NCI-H1048 (cell line): ENCODE measurements at regions not wholly inside any gene's neighbourhood (a gene's known extent, or its start where the extent isn't known, plus 50 kb on each side); places are given as distances from the start of the nearest gene placed in this dataset.

Experiments
- DNase-seq: peaks from one replicate; lab custom pipeline; 2025; lab: John Stamatoyannopoulos, UW

DNA sequence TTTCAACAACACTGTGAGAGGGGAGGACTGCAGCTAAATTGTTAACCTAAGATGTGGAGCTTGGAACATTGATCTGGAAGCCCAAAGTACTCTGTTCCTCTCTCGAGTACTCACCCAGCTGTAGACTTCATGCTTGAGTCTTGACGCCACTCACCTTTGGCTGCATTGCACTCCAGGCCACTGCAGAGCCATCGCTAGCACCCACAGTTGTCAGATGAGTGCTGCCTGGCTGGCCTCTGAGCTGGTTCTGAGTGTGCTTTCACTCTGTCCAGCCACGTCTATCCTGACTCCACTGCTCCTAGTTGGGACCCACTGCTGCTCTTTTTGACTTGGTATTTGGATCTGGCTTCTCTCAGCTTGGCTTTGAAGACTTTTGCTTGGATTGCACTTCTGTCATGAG, 552.1 kb downstream of the DCDC2C start:
- DNase-seq: no peak

DNA sequence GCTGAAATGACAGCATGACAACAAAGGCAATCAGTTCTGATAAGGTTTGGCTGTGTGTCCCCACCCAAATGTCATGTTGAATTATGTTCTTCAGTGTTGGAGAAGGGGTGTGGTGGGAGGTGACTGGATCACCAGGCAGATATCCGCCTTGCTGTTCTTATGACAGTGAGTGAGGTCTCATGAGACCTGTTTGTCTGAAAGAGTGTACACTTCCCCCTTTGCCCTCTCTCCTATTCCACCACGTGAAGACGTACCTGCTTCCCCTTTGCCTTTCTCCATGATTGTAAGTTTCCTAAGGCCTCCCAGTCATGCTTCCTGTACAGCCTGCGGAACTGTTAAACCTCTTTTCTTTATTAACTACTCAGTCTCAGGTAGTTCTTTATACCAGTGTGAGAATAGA, 553.0 kb downstream of the DCDC2C start:
- no peak for DNase-seq

DNA sequence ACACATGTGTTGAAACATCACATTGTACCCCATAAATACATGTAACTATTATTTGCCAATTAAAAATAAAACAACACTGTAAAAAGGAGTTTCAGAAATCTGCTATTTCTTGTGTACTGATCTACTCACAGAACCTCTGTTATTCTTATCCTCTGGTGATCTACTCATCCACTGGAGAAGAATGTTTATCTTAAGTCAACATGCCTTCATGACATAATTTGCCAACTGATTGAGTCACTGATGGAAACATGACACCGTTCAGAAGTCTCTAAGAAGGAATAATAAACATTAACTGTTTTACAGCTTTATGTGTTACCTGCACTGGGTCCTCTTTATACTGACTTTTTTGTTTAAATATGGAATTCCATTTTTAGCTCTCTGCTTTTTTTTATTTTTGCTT, 555.2 kb downstream of the DCDC2C start:
- DNase-seq: no peak

DNA sequence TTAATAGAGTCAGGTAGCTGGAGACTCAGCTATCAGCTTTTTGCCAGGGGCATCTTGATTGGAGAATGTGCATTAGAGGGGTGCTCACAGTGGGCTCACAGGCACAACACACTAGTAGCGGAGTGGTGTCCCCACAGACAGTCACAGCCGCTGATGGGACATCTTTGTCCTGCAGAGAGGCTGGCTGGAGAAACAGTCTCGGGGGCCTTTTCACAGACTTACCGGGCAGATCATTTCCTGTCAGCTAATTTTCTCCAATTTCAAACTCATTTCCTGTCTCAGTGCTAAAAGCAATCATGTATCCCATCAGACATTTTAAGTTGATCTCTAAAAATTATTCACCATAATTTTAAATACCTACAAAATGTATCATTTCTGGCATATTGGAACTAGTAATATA, 562.6 kb downstream of the DCDC2C start:
- no peak for DNase-seq

DNA sequence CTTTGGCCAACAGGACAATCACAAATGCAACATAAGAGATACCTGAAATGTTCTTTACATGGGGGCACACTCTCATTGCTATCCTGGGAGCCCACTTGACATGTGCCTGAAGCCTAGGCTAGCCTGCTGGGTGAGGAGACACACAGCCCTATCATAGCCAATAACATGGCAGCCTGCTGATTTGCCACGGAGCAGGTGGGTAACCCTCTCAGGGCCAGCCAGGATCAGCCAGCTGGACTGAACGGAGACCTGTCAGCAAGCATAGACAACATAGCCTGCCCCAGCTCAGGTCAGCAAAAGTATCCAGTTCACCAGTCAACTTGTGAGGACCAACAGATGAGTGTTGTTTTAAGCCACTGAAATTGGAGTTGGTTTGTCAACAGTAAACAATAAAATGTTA, 566.5 kb downstream of the DCDC2C start:
- no peak for DNase-seq

DNA sequence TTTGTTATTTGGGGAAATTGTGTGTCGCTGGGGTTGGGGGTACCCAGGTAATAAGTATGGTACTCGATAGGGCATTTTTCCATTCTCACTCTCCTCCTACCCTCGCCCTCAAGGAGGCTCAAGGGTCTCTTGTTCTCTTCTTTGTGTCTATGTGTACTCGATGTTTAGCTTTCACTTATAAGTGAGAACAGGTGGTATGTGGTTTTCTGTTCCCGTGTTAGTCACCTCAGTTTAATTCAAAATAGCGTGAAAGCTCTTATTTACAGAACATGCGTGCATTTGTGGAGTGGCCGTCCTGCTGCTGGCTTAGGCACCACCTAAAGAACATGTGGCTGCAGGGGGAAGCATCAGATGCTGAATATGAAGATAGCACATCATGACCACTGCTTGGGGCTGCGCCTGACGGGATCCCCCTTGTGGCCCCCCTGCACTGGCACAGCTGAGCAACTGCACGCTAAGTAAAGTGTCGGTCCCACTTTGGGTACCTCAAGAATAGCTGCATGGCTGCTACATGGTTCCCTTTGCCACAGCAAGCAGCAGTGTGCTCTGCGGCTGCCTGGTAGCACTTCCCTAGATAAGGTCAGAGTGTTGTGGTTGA, 569.0 kb downstream of the DCDC2C start:
- DNase-seq: no peak

DNA sequence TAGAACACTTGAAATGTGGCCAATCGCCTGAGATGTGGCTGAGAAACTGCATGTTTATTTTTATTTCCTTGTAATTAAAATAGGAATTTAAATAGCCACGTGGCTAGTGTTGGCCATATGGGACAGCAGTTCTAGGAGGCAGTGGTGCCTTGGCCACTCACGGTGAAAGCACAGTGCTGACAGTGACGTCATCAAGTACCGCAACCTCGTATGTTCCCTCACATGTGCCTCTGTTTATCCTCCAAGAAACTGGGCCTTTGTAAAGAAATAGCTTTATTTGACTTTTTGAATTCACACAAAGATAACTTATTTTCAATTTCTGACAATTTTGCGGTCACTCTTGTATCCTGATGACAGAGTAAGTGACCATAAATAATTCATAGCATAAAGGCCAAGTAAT, 575.0 kb downstream of the DCDC2C start:
- DNase-seq: no peak

DNA sequence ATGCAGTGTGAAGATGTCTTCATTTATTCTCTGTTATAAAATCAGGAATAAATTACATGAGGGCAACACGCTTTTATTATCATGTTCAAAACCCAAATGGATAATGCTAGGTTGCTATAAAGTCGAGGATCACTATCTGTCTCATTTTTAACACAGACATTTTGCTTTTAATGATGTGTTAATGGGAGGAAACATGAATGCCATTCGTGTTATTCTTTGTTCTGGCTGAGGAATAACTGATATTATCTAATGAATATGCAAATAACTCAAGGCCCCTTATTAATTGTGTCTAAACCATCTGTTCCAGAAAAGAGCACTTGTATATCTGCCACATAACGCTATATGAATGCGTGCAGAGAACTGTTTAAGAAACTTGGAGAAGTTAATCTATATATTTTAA, 576.1 kb downstream of the DCDC2C start:
- DNase-seq: no peak

DNA sequence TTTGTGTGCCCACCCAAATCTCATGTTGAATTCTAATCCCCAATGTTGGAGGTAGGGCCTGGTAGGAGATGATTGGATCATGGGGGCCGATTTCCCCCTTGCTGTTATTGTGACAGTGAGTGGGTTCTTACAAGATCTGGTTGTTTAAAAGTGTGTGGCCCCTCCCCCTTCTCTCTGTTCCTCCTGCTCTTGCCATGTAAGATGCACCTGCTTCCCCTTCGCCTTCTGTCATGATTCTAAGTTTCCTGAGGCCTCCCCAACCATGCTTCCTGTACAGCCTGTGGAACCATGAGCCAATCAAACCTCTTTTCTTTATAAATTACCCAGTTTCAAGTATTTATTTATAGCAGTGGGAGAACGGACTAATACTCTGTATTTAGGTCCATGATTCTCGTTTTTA, 588.1 kb downstream of the DCDC2C start:
- no peak for DNase-seq

DNA sequence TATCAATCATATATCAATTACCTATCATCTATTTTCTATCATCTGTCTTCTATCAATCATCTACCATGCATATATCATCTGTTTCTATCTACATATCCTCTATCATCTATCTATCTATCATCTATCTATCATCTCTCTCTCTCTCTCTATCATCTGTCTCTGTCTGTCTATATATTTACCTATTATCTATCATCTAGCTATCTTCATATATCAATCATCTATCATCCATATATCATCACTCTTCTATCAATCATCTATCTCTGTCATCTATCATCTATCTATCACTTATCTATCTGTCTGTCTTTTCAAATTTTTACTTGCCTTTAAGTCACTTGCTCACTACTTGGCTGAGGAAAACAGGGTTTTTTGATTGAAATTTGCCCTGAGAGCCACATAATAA, 592.3 kb downstream of the DCDC2C start:
- DNase-seq: no peak

DNA sequence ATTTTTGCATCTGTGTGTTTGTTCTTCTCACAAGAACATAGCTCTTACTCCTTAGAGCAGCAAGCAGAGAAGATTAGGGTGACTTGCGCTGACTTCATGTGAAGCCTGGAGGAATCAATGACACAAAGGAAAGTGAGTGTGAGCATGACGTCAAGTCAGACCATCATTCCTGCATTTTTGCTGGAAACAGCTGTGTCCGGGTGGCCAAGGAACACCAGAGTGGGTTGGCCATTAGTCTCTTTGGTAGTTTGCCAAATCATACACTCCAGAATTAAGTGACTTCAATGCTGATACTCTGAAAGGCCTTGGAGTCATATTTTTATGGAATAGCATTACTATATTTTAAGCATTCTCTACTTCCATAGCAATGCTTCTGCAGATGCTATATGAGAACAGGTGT, 597.2 kb downstream of the DCDC2C start:
- DNase-seq: no peak

DNA sequence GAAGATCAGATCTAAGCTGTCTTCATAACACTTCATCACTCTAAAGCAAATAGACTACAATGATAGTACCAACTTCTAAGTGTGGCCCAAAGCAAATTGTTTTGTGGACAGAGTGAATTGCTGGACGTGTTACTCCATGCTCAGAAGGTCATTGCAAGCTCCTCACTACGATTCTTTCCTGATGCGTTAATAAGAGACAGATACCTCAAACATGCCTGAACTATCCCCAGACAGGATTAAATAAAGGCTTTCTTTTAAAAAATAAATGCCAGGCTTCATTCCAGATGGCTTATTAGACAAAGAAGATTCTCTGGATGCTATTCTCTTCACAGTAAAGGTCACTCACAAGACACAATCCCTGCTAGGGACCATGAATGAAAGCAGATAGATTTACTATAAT, 621.2 kb downstream of the DCDC2C start:
- no peak for DNase-seq

DNA sequence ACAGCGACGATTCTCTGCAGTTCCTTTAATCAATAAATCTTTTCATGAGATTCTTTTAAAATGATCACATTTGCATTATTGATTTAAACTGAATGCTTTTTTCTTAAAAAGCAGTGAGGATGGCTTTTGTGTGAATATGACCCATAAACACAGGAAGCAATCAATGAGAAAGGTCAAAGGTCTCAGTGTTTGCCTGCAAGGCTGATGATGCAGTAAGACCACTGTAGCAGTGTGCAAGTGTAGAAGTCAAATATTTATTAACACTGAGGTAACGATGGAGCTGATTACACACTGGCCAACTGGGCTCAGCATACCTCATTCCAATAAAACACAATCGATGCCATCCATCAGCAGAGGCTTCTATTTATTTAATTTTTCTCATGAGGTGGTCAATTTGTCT, 633.5 kb downstream of the DCDC2C start:
- DNase-seq: no peak

DNA sequence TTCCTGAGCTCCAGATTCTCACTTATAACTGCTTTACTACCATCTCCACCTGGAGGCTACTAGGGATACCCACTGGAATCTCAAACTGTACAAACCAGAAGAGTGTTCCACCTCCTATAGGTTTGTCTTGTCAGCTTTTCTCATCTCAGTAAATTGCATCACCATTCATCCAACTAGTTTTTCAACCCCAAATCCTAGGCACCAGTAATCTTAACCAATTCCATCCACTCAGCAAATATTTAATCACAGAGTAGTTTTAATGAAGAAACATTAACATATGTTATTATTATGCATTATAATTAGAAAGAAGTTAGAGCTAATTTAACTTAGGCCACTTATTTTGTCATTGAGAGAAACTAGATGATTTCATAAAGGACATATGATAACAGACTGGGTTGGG, 635.0 kb downstream of the DCDC2C start:
- DNase-seq: no peak

DNA sequence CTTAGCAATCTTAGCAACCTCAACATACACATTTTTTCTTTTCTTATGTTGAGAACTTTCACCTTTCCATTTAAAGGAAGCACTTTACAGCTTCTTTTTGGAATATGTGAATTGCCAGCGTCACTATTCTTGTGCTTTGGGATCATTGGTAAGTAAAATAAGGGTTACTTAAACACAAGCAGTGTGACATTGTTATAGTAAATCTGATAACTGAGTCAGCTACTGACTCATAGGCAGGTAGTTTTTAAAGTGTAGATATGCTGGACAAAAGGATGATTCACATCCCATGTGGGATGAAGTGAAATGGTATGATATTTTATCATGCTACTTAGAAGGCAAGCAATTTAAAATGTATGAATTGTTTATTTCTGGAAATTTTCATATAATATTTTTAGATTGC, 637.2 kb downstream of the DCDC2C start:
- DNase-seq: no peak

DNA sequence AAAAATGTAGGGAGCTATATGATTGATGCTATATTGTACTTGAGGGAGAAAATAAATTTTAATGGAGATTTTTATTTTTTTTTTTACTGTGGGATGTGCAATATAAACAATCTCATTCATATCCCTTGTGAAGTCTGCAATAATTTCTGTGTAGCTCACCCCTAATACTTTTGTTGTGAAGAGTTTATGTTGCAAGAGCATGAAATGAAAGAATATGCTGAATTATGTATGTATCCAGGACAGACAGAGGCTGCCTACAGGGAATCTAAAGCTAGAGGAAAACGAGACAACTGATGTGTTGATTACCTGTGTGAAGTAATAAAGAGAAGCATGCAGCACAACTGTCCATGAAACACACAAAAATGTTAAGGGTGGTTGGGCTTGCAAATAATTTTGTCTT, 643.3 kb downstream of the DCDC2C start:
- DNase-seq: no peak

DNA sequence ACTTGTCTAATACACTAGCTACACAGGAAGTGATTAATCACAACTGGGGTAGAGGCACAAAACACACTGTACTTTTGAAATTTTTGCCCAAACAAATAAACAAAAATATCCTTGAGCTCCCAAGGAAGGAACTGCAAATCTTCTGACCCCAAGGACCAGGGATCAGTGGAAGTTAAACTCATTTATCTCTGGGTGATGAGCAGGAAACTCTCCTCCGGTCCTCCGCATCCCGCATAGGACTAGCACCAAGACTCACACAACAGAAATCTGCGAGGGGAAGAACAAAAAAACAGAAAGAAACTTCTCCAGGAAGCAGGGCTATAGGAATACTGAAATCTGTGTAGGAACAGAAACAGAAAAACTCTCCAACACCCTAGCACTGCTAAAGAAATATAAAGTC, 650.3 kb downstream of the DCDC2C start:
- DNase-seq: no peak

DNA sequence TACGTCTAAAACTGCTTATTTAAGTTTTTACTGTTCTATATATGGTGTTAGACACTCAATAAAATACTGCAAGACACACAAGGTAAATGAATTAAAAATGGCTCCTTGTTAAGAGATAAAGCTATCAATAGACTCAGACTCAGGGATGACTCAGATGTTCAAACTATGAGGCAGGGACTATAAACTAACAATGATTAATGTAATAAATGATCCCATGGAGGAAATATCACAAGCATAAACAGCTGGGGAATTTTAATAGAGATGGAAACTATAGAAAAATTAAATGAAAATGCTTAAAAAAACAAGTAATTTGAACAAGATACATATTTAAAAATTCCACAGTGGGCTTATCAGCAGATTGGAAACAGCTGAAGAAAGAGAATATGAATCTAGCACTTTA, 650.8 kb downstream of the DCDC2C start:
- no peak for DNase-seq

DNA sequence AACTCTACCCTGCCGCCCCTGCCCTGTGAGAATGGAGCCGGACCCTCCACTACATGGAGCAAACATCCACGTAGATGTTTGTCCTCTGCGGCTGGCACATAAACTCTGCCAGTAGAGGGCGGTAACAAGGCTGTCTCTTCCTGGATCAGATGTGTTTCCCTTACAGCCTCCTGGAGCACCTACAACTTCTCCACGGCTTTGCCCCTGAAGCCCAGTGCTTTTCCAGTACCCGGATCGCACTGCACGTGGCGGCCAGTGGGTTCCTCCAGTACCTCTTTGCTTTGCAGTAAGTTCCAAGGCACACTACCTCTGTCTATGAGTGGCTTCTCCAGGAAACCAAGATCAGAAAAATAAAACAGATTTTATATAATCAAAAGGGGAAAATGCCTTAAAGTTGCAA, 651.3 kb downstream of the DCDC2C start:
- no peak for DNase-seq

DNA sequence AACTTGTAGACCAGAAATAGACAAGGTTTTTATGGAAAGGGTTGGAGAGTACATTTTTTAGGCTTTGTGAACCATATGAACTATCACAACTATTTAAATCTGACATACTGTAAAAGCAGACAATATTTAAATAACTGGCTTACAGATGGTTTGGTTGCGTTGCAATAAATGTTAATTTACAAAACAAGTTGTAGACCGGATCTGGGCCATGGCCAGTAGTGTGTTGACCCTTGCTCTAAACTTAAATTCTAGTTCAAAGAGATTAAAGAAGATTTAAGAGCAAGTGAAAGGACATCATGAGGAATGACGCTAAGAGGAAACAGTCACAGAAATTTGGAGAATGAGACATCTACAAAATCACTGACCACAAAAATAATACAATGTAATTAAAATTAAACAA, 652.7 kb downstream of the DCDC2C start:
- DNase-seq: no peak

DNA sequence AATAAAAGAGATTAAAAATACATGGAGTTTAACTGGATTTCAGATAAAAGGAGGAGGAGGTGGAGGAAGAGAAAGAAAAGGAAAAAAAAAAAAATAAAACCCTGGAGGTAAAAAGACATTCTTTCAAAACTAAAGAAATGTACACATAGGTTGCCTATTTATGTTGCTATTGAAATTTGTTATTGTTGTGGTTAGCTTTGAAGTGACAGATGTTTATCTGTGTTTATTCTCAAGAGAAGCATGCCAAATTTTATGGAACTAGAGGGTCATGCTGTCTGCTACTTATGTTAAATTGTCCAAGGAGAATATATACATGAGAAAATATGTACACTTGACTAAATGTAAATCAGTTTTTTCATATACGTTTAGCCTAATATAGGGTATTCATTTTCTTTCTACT, 653.2 kb downstream of the DCDC2C start:
- DNase-seq: no peak

DNA sequence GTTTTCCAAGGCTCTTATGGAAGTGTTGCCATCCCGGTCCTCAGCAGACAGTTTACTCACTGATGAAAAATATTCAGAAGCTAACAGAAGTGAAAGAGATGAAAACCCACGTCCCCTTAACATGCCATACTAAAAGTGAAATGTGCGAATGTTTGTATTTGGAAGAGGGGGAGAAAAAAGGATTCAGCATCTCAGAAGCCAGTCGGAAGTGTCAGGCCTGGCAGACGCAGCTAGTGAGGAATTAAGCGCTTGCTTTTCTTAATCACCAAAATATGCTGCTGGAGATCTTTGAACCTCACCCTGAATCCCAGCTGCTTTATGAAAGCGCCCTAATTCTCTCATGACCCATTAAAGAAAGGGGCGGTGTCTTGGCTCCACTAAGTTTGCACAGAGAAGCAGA, 653.7 kb downstream of the DCDC2C start:
- DNase-seq: no peak

DNA sequence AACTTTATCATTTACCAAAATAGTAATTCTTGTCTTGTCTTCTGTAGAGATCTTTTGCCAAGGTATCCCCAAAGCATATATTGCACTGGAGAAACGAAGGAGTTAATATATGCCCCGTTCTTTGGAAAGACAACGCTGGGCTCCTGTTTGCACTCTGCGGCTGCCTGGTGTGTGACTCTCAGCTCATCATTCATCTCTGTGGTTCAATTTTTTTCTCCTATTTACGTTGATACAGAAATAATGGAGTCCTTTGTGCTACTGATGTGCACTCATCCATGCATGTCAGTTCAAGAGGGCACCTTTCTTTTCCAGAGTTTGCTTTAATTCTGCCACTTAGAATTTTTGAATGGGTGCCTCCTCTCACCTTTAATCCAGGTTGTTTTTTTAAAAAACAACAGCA, 655.5 kb downstream of the DCDC2C start:
- no peak for DNase-seq

DNA sequence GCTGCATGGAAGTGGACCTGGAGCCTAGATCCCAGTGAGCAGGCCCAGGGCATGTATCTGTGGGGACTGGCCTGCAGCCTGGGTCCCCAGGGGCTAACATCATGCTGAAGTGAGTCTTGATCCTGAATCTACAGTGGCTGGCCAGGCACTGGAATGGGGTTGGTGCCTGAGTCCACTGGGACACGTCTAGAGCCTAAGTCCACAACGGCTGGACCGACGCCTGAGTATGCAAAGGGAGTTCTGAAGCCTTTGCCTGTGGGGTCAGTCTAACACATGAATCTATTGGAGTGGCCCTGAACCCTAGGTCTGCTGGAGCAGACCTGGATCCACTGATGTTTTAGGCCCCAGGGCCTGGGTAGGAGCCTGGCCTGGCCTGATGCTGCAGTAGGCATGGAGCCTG, 665.5 kb downstream of the DCDC2C start:
- DNase-seq: no peak

DNA sequence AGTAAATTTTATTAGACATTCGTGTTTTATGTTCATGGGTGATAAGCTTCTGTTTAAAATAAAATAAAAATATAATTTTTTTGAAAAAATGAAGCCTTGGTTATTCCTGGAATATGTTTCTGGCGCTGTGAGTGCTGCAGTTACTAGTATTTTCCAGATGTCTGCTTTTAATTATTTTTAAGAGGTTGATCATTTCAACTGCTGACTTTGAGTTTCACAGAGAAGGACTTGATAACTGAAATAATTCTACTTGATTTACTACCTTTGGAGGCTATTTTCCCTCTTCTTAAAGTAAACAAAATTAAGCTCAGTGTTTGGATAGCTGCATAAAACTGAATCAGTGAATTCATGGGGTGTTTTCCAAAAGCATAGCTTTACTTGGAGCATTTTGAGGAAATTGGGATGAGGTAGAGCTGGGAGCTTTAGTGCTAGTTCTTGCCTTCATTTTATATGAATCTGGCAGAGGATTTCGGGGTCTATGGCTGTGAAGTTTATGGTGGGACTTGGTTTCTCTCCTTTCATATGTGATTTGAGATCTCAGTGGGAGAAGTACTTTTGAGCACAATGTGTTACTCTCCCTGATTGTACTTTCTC, 666.5 kb downstream of the DCDC2C start:
- DNase-seq: no peak
